Small intestine (tissue), 7 donors: ENCODE measurements at regions not wholly inside any gene's neighbourhood (a gene's known extent, or its start where the extent isn't known, plus 50 kb on each side); places are given as distances from the start of the nearest gene placed in this dataset.

ENCODE experiments used
- DNase-seq, 2 donors: peaks; one replicate each; pipeline versions ENCODE4 v3.0.0 to v3.0.0-alpha.2; 2013
- FAIRE-seq: peaks from 2 replicates; lab custom pipeline; 2012; peaks lifted over from hg19 to GRCh38; lab: Jason Lieb, UNC
- H3K27ac ChIP-seq, 3 donors: one replicate each; pipeline ENCODE4 v1.5.1; 2013; ENCODE audit warnings: low read length in 2 of 3, mild to moderate bottlenecking in 2 of 3, control low read depth in 1 of 3, inconsistent platforms in 1 of 3, low read depth in 1 of 3, moderate library complexity in 1 of 3
- H3K27me3 ChIP-seq, 3 donors: one replicate each; pipeline ENCODE4 v1.6.1; 2013; ENCODE audit warnings: low read length in 3 of 3, inconsistent platforms in 1 of 3; ENCODE audit not compliant: control insufficient read depth in 3 of 3, insufficient read depth in 3 of 3
- H3K36me3 ChIP-seq, 3 donors: one replicate each; pipeline ENCODE4 v1.6.1; 2013; ENCODE audit warnings: low read length in 3 of 3, inconsistent platforms in 1 of 3, low read depth in 1 of 3, mild to moderate bottlenecking in 1 of 3, moderate library complexity in 1 of 3; ENCODE audit not compliant: control insufficient read depth in 3 of 3, insufficient read depth in 2 of 3
- H3K4me1 ChIP-seq, 3 donors: one replicate each; pipeline ENCODE4 v1.6.1; 2013; ENCODE audit warnings: low read length in 2 of 3, inconsistent platforms in 1 of 3, low read depth in 1 of 3, mild to moderate bottlenecking in 1 of 3, moderate library complexity in 1 of 3; ENCODE audit not compliant: control insufficient read depth in 3 of 3, insufficient read depth in 2 of 3
- H3K4me3 ChIP-seq, 3 donors: one replicate each; pipeline ENCODE4 v1.5.1; 2013; ENCODE audit warnings: low read length in 3 of 3, control low read depth in 1 of 3, inconsistent platforms in 1 of 3, low read depth in 1 of 3, mild to moderate bottlenecking in 1 of 3, moderate library complexity in 1 of 3
- H3K9me3 ChIP-seq, 2 donors: one replicate each; pipeline ENCODE4 v1.6.1; 2013; ENCODE audit warnings: low read depth in 1 of 2, low read length in 1 of 2; ENCODE audit not compliant: control insufficient read depth in 2 of 2, insufficient read depth in 1 of 2
- WGBS, 3 donors: extraction: QIAGEN DNeasy Blood & Tissue Kit; methylation state at CpG; one replicate each; pipeline ENCODE4 v1.1.7; 2013; 5-methylcytosine and 5-hydroxymethylcytosine counted together
- donor health status: healthy with polysubstance abuse.
- donor health status: control.
- donor health status: control.
- donor health status: Bipolar disorder and iron deficiency.
- donor health status: healthy.

- WGBS, 3 donors = 85 to 89% (median 87%) methylated on average over 4 of the region's 4 CpGs
- Histone ChIP-seq H3K4me3 (no peak overlapping the region), H3K9me3 (no peaks in the 10 kb centered on the region), H3K27ac (no peak overlapping the region), H3K36me3 (no peaks in the 10 kb centered on the region), H3K27me3 (no peaks in the 10 kb centered on the region), H3K4me1 (no peaks in the 10 kb centered on the region)
- FAIRE-seq (no peak), DNase-seq (no peak)
Observed at GRCh38 chr1:218643281-218643680, 298.1 kb downstream of the TGFB2 start.

- no peak overlapping the region for H3K4me3 ChIP-seq
- no peaks in the 10 kb centered on the region for H3K27me3 ChIP-seq
- H3K27ac ChIP-seq = no peak overlapping the region
- H3K9me3 ChIP-seq = no peaks in the 10 kb centered on the region
- DNase-seq = no peak
- WGBS, 3 donors = 62 to 74% (median 72%) methylated on average over 2 of the region's 2 CpGs
- H3K36me3 ChIP-seq = no peaks in the 10 kb centered on the region
- no peaks in the 10 kb centered on the region for H3K4me1 ChIP-seq
- no peak for FAIRE-seq
Observed at GRCh38 chr1:218643926-218644325, 298.8 kb downstream of the TGFB2 start.

- no peak for FAIRE-seq
- WGBS, 3 donors = 20 to 51% (median 23%) methylated on average over 4 of the region's 4 CpGs
- peak in 1 of 2 donors; percentile 9 for DNase-seq
- Histone ChIP-seq H3K36me3 (no peaks in the 10 kb centered on the region), H3K4me1 (no peaks in the 10 kb centered on the region), H3K9me3 (no peaks in the 10 kb centered on the region), H3K27ac (no peak overlapping the region), H3K4me3 (no peak overlapping the region), H3K27me3 (no peaks in the 10 kb centered on the region)
Observed at GRCh38 chr1:218646288-218646687, 301.2 kb downstream of the TGFB2 start.

GRCh38 chr1:218656301-218657037 lies 311.3 kb downstream of the TGFB2 start:
- Histone ChIP-seq H3K27me3 (no peaks in the 10 kb centered on the region), H3K4me3 (no peak overlapping the region), H3K9me3 (no peaks in the 10 kb centered on the region), H3K36me3 (no peaks in the 10 kb centered on the region), H3K27ac (no peak overlapping the region), H3K4me1 (no peaks in the 10 kb centered on the region)
- 58 to 76% (median 68%) methylated on average over 3 of the region's 3 CpGs for WGBS, 3 donors
- FAIRE-seq = no peak
- no peak for DNase-seq

GRCh38 chr1:218658269-218658668 lies 313.1 kb downstream of the TGFB2 start:
- Histone ChIP-seq H3K27ac (no peak overlapping the region), H3K9me3 (no peaks in the 10 kb centered on the region), H3K4me1 (no peaks in the 10 kb centered on the region), H3K4me3 (no peak overlapping the region), H3K27me3 (no peaks in the 10 kb centered on the region), H3K36me3 (no peaks in the 10 kb centered on the region)
- FAIRE-seq = no peak
- WGBS, 3 donors = 81 to 94% (median 93%) methylated on average over 2 of the region's 2 CpGs
- no peak for DNase-seq

GRCh38 chr1:218658899-218659298 lies 313.8 kb downstream of the TGFB2 start:
- no peaks in the 10 kb centered on the region for H3K9me3 ChIP-seq
- H3K4me1 ChIP-seq = no peaks in the 10 kb centered on the region
- no peaks in the 10 kb centered on the region for H3K36me3 ChIP-seq
- H3K4me3 ChIP-seq = no peak overlapping the region
- no peak for DNase-seq
- no peak for FAIRE-seq
- WGBS, 3 donors = 47 to 71% (median 51%) methylated on average over 6 of the region's 6 CpGs
- H3K27me3 ChIP-seq = no peaks in the 10 kb centered on the region
- no peak overlapping the region for H3K27ac ChIP-seq

GRCh38 chr1:218659911-218660677 lies 315.0 kb downstream of the TGFB2 start:
- 57 to 71% (median 64%) methylated on average over 2 of the region's 2 CpGs for WGBS, 3 donors
- H3K9me3 ChIP-seq = no peaks in the 10 kb centered on the region

GRCh38 chr1:218660678-218661053 lies 315.5 kb downstream of the TGFB2 start:
- Histone ChIP-seq H3K27ac (no peak overlapping the region), H3K9me3 (no peaks in the 10 kb centered on the region), H3K27me3 (no peaks in the 10 kb centered on the region), H3K4me3 (no peak overlapping the region), H3K4me1 (no peaks in the 10 kb centered on the region), H3K36me3 (no peaks in the 10 kb centered on the region)
- WGBS, 3 donors = 66 to 89% (median 77%) methylated on average over 1 of the region's 1 CpG
- DNase-seq (no peak), FAIRE-seq (no peak)

More at GRCh38 chr1:218659911-218660677, 315.0 kb downstream of the TGFB2 start:
- H3K27me3 ChIP-seq = no peaks in the 10 kb centered on the region
- no peak overlapping the region for H3K4me3 ChIP-seq
- no peaks in the 10 kb centered on the region for H3K36me3 ChIP-seq
- H3K27ac ChIP-seq = no peak overlapping the region
- no peaks in the 10 kb centered on the region for H3K4me1 ChIP-seq
- no peak for DNase-seq
- FAIRE-seq = no peak
